Neural progenitor cell (in vitro differentiated cells): ENCODE measurements at regions not wholly inside any gene's neighbourhood (a gene's known extent, or its start where the extent isn't known, plus 50 kb on each side); places are given as distances from the start of the nearest gene placed in this dataset.

Source experiments
- CTCF ChIP-seq: fragments of 200-600 bp; sonication (generic); IDR thresholded peaks from 2 replicates; pipeline ENCODE4 v1.5.1; 2017; ENCODE audit warnings: antibody characterized with exemption, mild to moderate bottlenecking
- EZH2 ChIP-seq: fragments of 200-600 bp; sonication (generic); IDR thresholded peaks from 2 replicates; pipeline ENCODE4 v1.6.1; 2017; ENCODE audit warnings: antibody characterized with exemption, mild to moderate bottlenecking, moderate library complexity
- EZH2phosphoT487 ChIP-seq: fragments of 200-600 bp; sonication (generic); IDR thresholded peaks from 2 replicates; pipeline ENCODE4 v1.6.1; 2017; ENCODE audit warnings: antibody characterized with exemption

GRCh38 chr4:100848841-100849240, 331.0 kb upstream of the EMCN start:
- TF ChIP-seq CTCF (peak; percentile 49), EZH2 (no peak), EZH2phosphoT487 (no peak)
